Endodermal cell (in vitro differentiated cells): ENCODE measurements at regions not wholly inside any gene's neighbourhood (a gene's known extent, or its start where the extent isn't known, plus 50 kb on each side); places are given as distances from the start of the nearest gene placed in this dataset.

Source experiments
- DNase-seq: peaks from one replicate; pipeline ENCODE4 v3.0.0-alpha.2; 2017
- H3K27ac ChIP-seq: 2 replicates; pipeline ENCODE4 v1.5.1; 2013; ENCODE audit warnings: mild to moderate bottlenecking, low read depth, low read length, moderate library complexity
- H3K27me3 ChIP-seq: 2 replicates; pipeline ENCODE4 v1.6.1; 2013; ENCODE audit warnings: mild to moderate bottlenecking, low read length, moderate library complexity; ENCODE audit not compliant: insufficient read depth, control insufficient read depth, poor library complexity, severe bottlenecking
- H3K36me3 ChIP-seq: 2 replicates; pipeline ENCODE4 v1.7.0; 2013; ENCODE audit warnings: mild to moderate bottlenecking, low read length, moderate library complexity; ENCODE audit not compliant: control insufficient read depth, insufficient read depth
- H3K4me1 ChIP-seq: one replicate; pipeline ENCODE4 v1.7.0; 2013; ENCODE audit warnings: low read length; ENCODE audit not compliant: control insufficient read depth, insufficient read depth
- H3K4me3 ChIP-seq: 2 replicates; pipeline ENCODE4 v1.5.1; 2013; ENCODE audit warnings: mild to moderate bottlenecking, low read length, moderate library complexity
- H3K9ac ChIP-seq: 2 replicates; pipeline ENCODE4 v1.6.1; 2013; ENCODE audit warnings: mild to moderate bottlenecking, low read length, moderate library complexity; ENCODE audit not compliant: poor library complexity, severe bottlenecking; ENCODE audit errors: extremely low read depth
- H3K9me3 ChIP-seq: 2 replicates; pipeline ENCODE4 v1.6.1; 2013; ENCODE audit warnings: mild to moderate bottlenecking, low read length, moderate library complexity; ENCODE audit not compliant: control insufficient read depth
- H3K27ac Mint-ChIP-seq: 2 replicates; pipeline ENCODE4 v1.8.0; 2020; ENCODE audit warnings: mixed read lengths
- H3K27me3 Mint-ChIP-seq: 2 replicates; pipeline ENCODE4 v1.8.0; 2021; ENCODE audit warnings: mild to moderate bottlenecking, mixed read lengths; ENCODE audit not compliant: insufficient read depth
- H3K36me3 Mint-ChIP-seq: 2 replicates; pipeline ENCODE4 v1.8.0; 2020; ENCODE audit warnings: low read depth, mixed read lengths
- H3K4me1 Mint-ChIP-seq: 2 replicates; pipeline ENCODE4 v1.8.0; 2020; ENCODE audit warnings: mixed read lengths
- H3K4me3 Mint-ChIP-seq: 2 replicates; pipeline ENCODE4 v1.8.0; 2020; ENCODE audit warnings: mild to moderate bottlenecking, moderate library complexity, mixed read lengths
- H3K9me3 Mint-ChIP-seq: 2 replicates; pipeline ENCODE4 v1.8.0; 2020; ENCODE audit warnings: mild to moderate bottlenecking, mixed read lengths
- WGBS, 2 experiments: methylation state at CpG; one replicate each; pipeline versions ENCODE4 v1.1.5 to v1.1.7; 2013; ENCODE audit warnings: missing lambda C conversion rate in 2 of 2, mixed read lengths in 1 of 2; ENCODE audit not compliant: insufficient coverage in 1 of 2, insufficient read length in 1 of 2; 5-methylcytosine and 5-hydroxymethylcytosine counted together
- TF ChIP-seq, protein P1 (sequence below): fragments of 200-600 bp; sonication (generic); conservative IDR thresholded peaks from 2 replicates; pipeline ENCODE4 v1.5.0; 2021; ENCODE audit warnings: antibody characterized with exemption, mild to moderate bottlenecking

DNA sequence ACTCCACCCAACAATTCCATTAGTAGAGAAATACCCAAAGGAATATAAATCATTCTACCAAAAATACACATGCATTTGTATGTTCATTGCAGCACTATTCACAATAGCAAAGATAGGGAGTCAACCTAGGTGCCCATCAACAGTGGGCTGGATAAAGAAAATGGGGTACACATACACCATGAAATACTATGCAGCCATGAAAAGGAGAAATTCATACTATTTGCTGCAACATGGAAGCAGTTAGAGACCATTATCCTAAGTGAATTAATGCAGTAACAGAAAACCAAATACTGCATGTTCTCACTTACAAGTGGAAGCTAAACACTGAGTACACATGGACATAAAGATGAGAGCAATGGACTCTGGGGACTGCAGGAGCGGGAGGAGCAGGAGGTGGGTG lies 72.4 kb upstream of the MBOAT1 start:
- H3K4me3 ChIP-seq, result no peak overlapping the region
- H3K27ac ChIP-seq, result no peak overlapping the region
- TF ChIP-seq, protein P1, sequence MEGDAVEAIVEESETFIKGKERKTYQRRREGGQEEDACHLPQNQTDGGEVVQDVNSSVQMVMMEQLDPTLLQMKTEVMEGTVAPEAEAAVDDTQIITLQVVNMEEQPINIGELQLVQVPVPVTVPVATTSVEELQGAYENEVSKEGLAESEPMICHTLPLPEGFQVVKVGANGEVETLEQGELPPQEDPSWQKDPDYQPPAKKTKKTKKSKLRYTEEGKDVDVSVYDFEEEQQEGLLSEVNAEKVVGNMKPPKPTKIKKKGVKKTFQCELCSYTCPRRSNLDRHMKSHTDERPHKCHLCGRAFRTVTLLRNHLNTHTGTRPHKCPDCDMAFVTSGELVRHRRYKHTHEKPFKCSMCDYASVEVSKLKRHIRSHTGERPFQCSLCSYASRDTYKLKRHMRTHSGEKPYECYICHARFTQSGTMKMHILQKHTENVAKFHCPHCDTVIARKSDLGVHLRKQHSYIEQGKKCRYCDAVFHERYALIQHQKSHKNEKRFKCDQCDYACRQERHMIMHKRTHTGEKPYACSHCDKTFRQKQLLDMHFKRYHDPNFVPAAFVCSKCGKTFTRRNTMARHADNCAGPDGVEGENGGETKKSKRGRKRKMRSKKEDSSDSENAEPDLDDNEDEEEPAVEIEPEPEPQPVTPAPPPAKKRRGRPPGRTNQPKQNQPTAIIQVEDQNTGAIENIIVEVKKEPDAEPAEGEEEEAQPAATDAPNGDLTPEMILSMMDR, result no peak
- H3K9ac ChIP-seq, result no peak overlapping the region
- no peak overlapping the region for H3K4me3 Mint-ChIP-seq
- H3K9me3 ChIP-seq, result peaks cover 20% of the 10 kb centered on the region
- H3K36me3 Mint-ChIP-seq, result peaks cover 8% of the 10 kb centered on the region
- H3K27me3 Mint-ChIP-seq, result no peaks in the 10 kb centered on the region
- H3K9me3 Mint-ChIP-seq, result peaks cover 36% of the 10 kb centered on the region
- WGBS, 2 experiments, result 94% methylated on average over 1 of the region's 1 CpG; no CpG with 5 or more reads in 1 of the 2 experiments
- peaks cover 10% of the 10 kb centered on the region for H3K4me1 Mint-ChIP-seq
- H3K27ac Mint-ChIP-seq, result no peak overlapping the region
- H3K27me3 ChIP-seq, result no peaks in the 10 kb centered on the region
- H3K4me1 ChIP-seq, result no peaks in the 10 kb centered on the region
- no peaks in the 10 kb centered on the region for H3K36me3 ChIP-seq
- no peak for DNase-seq

DNA sequence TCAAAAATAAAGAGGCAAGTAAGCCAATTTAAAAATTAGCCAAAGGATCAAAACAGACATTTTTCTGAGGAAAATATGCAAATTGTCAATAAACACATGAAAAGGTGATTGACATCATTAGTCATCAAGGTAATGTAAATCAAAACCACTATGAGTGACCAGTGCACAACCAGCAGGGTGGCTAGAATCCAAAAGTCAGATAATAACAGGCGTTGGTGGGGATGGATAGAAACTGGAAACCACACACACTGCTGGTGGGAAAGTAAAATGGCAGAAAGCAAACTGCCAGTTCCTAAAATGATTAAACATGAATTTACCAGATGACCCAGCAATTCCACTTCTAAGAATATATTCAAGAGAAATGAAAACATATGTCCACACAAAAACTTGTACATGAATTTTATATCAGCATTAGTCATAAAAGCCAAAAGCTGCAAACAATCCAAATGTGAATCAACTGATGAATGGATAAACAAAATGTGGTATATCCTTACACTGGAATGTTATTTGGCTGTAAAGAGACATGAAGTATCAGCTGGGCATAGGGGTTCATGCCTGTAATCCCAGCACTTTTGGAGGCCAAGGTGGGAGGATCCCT lies 74.8 kb upstream of the MBOAT1 start:
- Mint-ChIP-seq H3K4me3 (no peak overlapping the region), H3K4me1 (no peaks in the 10 kb centered on the region), H3K27me3 (no peaks in the 10 kb centered on the region), H3K9me3 (peaks cover 29% of the 10 kb centered on the region), H3K36me3 (peaks cover 8% of the 10 kb centered on the region), H3K27ac (no peak overlapping the region)
- 97% methylated on average over 1 of the region's 1 CpG; no CpG with 5 or more reads in 1 of the 2 experiments for WGBS, 2 experiments
- H3K27me3 ChIP-seq, result no peaks in the 10 kb centered on the region
- DNase-seq, result no peak
- TF ChIP-seq, protein P1, result no peak
- no peak overlapping the region for H3K4me3 ChIP-seq
- peaks cover 20% of the 10 kb centered on the region for H3K9me3 ChIP-seq
- H3K27ac ChIP-seq, result no peak overlapping the region
- H3K36me3 ChIP-seq, result no peaks in the 10 kb centered on the region
- H3K9ac ChIP-seq, result no peak overlapping the region
- no peaks in the 10 kb centered on the region for H3K4me1 ChIP-seq

- Histone ChIP-seq H3K9ac (no peak overlapping the region), H3K27ac (no peak overlapping the region), H3K27me3 (no peaks in the 10 kb centered on the region), H3K4me1 (no peaks in the 10 kb centered on the region), H3K9me3 (no peaks in the 10 kb centered on the region), H3K4me3 (no peak overlapping the region), H3K36me3 (no peaks in the 10 kb centered on the region)
- no peak overlapping the region for H3K4me3 Mint-ChIP-seq
- 37 to 69% methylated on average over 4 to 9 of the region's 10 CpGs for WGBS, 2 experiments
- H3K9me3 Mint-ChIP-seq, result no peaks in the 10 kb centered on the region
- no peaks in the 10 kb centered on the region for H3K27me3 Mint-ChIP-seq
- peak; percentile 95 for DNase-seq
- TF ChIP-seq, protein P1, result peak; percentile 96
- no peaks in the 10 kb centered on the region for H3K4me1 Mint-ChIP-seq
- H3K27ac Mint-ChIP-seq, result no peak overlapping the region
- no peaks in the 10 kb centered on the region for H3K36me3 Mint-ChIP-seq
These were observed 79.7 kb upstream of the MBOAT1 start for GRCh38 chr6:20291764-20292580.
